NB4 (cell line): ENCODE measurements at regions not wholly inside any gene's neighbourhood (a gene's known extent, or its start where the extent isn't known, plus 50 kb on each side); places are given as distances from the start of the nearest gene placed in this dataset.

Experiments used
- CTCF ChIP-seq: IDR thresholded peaks from one replicate; pipeline ENCODE4 v1.5.1; 2012; ENCODE audit warnings: low read depth, low read length
- MYC ChIP-seq: IDR thresholded peaks from 2 replicates; pipeline ENCODE4 v1.6.1; 2011; ENCODE audit warnings: low read depth, low read length

- TF ChIP-seq CTCF (no peak), MYC (no peak)
Observed at GRCh38 chr1:95852483-95853070, 618.6 kb downstream of the RWDD3 start.
